VCaP (cell line): ENCODE measurements at regions not wholly inside any gene's neighbourhood (a gene's known extent, or its start where the extent isn't known, plus 50 kb on each side); places are given as distances from the start of the nearest gene placed in this dataset.

ENCODE experiments used
- H3K27ac ChIP-seq: fragments of 450-650 bp; 2 replicates; pipeline ENCODE4 v1.5.1; 2017
- CTCF ChIP-seq: fragments of 450-650 bp; conservative IDR thresholded peaks from 2 replicates; pipeline ENCODE4 v1.5.1; 2017; ENCODE audit warnings: mild to moderate bottlenecking, moderate library complexity

- TF ChIP-seq CTCF: no peak
- no peak overlapping the region for H3K27ac ChIP-seq
Observed at GRCh38 chr2:56754627-56755026, 570.8 kb downstream of the CCDC85A start.

- H3K27ac ChIP-seq: no peak overlapping the region
- TF ChIP-seq CTCF: no peak
Observed at GRCh38 chr2:56757884-56758545, 574.2 kb downstream of the CCDC85A start.

GRCh38 chr2:56763683-56764082, 579.9 kb downstream of the CCDC85A start:
- no peak for TF ChIP-seq CTCF
- H3K27ac ChIP-seq: no peak overlapping the region

- H3K27ac ChIP-seq: no peak overlapping the region
- no peak for TF ChIP-seq CTCF
Observed at GRCh38 chr2:56768973-56769372, 585.2 kb downstream of the CCDC85A start.

- TF ChIP-seq CTCF: no peak
- H3K27ac ChIP-seq: no peak overlapping the region
Observed at GRCh38 chr2:56770490-56770889, 586.7 kb downstream of the CCDC85A start.

- no peak overlapping the region for H3K27ac ChIP-seq
- no peak for TF ChIP-seq CTCF
Observed at GRCh38 chr2:56784046-56784445, 600.3 kb downstream of the CCDC85A start.

GRCh38 chr2:56801214-56801613, 617.4 kb downstream of the CCDC85A start:
- TF ChIP-seq CTCF: no peak
- no peak overlapping the region for H3K27ac ChIP-seq
